ENCODE measurements at regions not wholly inside any gene's neighbourhood (a gene's known extent, or its start where the extent isn't known, plus 50 kb on each side); places are given as distances from the start of the nearest gene placed in this dataset.
A peak's percentile ranks its signal among the peaks of the same experiment; 100 is the strongest.
"Not testable (repeated sequence)": the region's sequence is repeated elsewhere in the genome, so short reads cannot be mapped to it uniquely, and the experiment has no call there.

GRCh38 chr3:20552605-20553275 lies 366.7 kb upstream of the SGO1 start:
- peaks cover 5% of the 10 kb centered on the region for H3K4me1 Mint-ChIP-seq (ENCODE audit: unreplicated experiment)
- no peaks in the 10 kb centered on the region for H3K36me3 Mint-ChIP-seq
- no peak for TF ChIP-seq CTCF (conservative IDR thresholded peaks at IDR 0.05)
- no peak for DNase-seq (ENCODE audit: extremely low spot score, unreplicated experiment)
- H3K9me3 Mint-ChIP-seq: no peaks in the 10 kb centered on the region
- no peak overlapping the region for H3K27ac Mint-ChIP-seq
- no peak overlapping the region for H3K4me3 Mint-ChIP-seq
- H3K27me3 Mint-ChIP-seq: no peaks in the 10 kb centered on the region

- not testable (repeated sequence) for H3K27ac Mint-ChIP-seq; H3K9me3 Mint-ChIP-seq; DNase-seq (ENCODE audit: extremely low spot score, unreplicated experiment); H3K4me3 Mint-ChIP-seq; H3K36me3 Mint-ChIP-seq; H3K4me1 Mint-ChIP-seq (ENCODE audit: unreplicated experiment); H3K27me3 Mint-ChIP-seq
Observed at GRCh38 chr3:20547361-20548269, 361.6 kb upstream of the SGO1 start.

- no peak overlapping the region for H3K27ac Mint-ChIP-seq
Observed at GRCh38 chr3:20546636-20547035, 360.6 kb upstream of the SGO1 start.

GRCh38 chr3:20543535-20544226 lies 357.7 kb upstream of the SGO1 start:
- H3K4me3 Mint-ChIP-seq: no peak overlapping the region
- H3K4me1 Mint-ChIP-seq (ENCODE audit: unreplicated experiment): peaks cover 25% of the 10 kb centered on the region

More at GRCh38 chr3:20546636-20547035, 360.6 kb upstream of the SGO1 start:
- Mint-ChIP-seq H3K36me3 (no peaks in the 10 kb centered on the region), H3K4me3 (no peak overlapping the region), H3K9me3 (no peaks in the 10 kb centered on the region), H3K27me3 (no peaks in the 10 kb centered on the region), H3K4me1 (ENCODE audit: unreplicated experiment) (peaks cover 10% of the 10 kb centered on the region)
- TF ChIP-seq CTCF (conservative IDR thresholded peaks at IDR 0.05): no peak
- no peak for DNase-seq (ENCODE audit: extremely low spot score, unreplicated experiment)

GRCh38 chr3:20540066-20540465 lies 354.1 kb upstream of the SGO1 start:
- DNase-seq (ENCODE audit: extremely low spot score, unreplicated experiment): no peak
- Mint-ChIP-seq H3K9me3 (no peaks in the 10 kb centered on the region), H3K27ac (peak overlapping the region; percentile 7), H3K36me3 (no peaks in the 10 kb centered on the region), H3K4me1 (ENCODE audit: unreplicated experiment) (peaks cover 20% of the 10 kb centered on the region), H3K27me3 (no peaks in the 10 kb centered on the region), H3K4me3 (peak overlapping the region; percentile 9)
- no peak for TF ChIP-seq CTCF (conservative IDR thresholded peaks at IDR 0.05)

More at GRCh38 chr3:20543535-20544226, 357.7 kb upstream of the SGO1 start:
- no peaks in the 10 kb centered on the region for H3K9me3 Mint-ChIP-seq
- no peak for DNase-seq (ENCODE audit: extremely low spot score, unreplicated experiment)
- H3K27ac Mint-ChIP-seq: no peak overlapping the region
- no peaks in the 10 kb centered on the region for H3K36me3 Mint-ChIP-seq
- H3K27me3 Mint-ChIP-seq: no peaks in the 10 kb centered on the region
- no peak for TF ChIP-seq CTCF (conservative IDR thresholded peaks at IDR 0.05)
